ENCODE measurements at regions not wholly inside any gene's neighbourhood (a gene's known extent, or its start where the extent isn't known, plus 50 kb on each side); places are given as distances from the start of the nearest gene placed in this dataset.

GRCh38 chr7:94276795-94277194 is 117.9 kb upstream of the COL1A2 start:
- H3K27me3 ChIP-seq (ENCODE audit: control insufficient read depth, insufficient read depth, low read length) = 0 out of 2 replicates have a peak, but pooled peaks cover 2% of the 10 kb centered on the region
- no peak overlapping the region for H2BK20ac ChIP-seq (ENCODE audit: low read depth, low read length)
- H3K4me1 ChIP-seq (ENCODE audit: control insufficient read depth, insufficient read depth, low read length) = no peaks in the 10 kb centered on the region; the same call in 1 of the 2 replicates
- TF ChIP-seq MAFK (IDR thresholded peaks at IDR 0.05; ENCODE audit: low read depth, low read length) (no peak), SMC3 (IDR thresholded peaks at IDR 0.05; ENCODE audit: low read depth, low read length) (peak; percentile 53), RAD21 (IDR thresholded peaks at IDR 0.05; ENCODE audit: low read length) (peak; percentile 63)
- TF ChIP-seq, protein P1, sequence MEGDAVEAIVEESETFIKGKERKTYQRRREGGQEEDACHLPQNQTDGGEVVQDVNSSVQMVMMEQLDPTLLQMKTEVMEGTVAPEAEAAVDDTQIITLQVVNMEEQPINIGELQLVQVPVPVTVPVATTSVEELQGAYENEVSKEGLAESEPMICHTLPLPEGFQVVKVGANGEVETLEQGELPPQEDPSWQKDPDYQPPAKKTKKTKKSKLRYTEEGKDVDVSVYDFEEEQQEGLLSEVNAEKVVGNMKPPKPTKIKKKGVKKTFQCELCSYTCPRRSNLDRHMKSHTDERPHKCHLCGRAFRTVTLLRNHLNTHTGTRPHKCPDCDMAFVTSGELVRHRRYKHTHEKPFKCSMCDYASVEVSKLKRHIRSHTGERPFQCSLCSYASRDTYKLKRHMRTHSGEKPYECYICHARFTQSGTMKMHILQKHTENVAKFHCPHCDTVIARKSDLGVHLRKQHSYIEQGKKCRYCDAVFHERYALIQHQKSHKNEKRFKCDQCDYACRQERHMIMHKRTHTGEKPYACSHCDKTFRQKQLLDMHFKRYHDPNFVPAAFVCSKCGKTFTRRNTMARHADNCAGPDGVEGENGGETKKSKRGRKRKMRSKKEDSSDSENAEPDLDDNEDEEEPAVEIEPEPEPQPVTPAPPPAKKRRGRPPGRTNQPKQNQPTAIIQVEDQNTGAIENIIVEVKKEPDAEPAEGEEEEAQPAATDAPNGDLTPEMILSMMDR (conservative IDR thresholded peaks at IDR 0.05; ENCODE audit: low read depth, low read length) = peak; percentile 55
- no peaks in the 10 kb centered on the region for H4K20me1 ChIP-seq (ENCODE audit: insufficient read depth, low read length)
- H4K8ac ChIP-seq (ENCODE audit: low read depth in 2 of 2, low read length in 2 of 2) = no peak overlapping the region
- ATAC-seq (ENCODE audit: low read depth) (peak; percentile 87), DNase-seq (peak; percentile 59)
- ChIA-PET CTCF (no interaction called here), POLR2A (ENCODE audit: unreplicated experiment) (interaction anchor here (0.6 kb wide), 1 partner anchor 813 kb away, joined by 5 read pairs; no protein-coding TSS in a partner anchor)
- no peak overlapping the region for H3K27ac ChIP-seq (ENCODE audit: insufficient read depth, low read length)
- H3K4me3 ChIP-seq (ENCODE audit: insufficient read depth, low read depth, low read length) = no peak overlapping the region
- H2AK9ac ChIP-seq (replicated peaks; ENCODE audit: low read depth, low read length, poor library complexity) = no peak overlapping the region
- in situ Hi-C loops (cut with MboI; ENCODE audit: low sequenced_read_pairs) = loop anchor here (25.0 kb wide), 1 partner anchor 1211 kb away; the partner anchor contains the start of gene ASB4
- H2BK5ac ChIP-seq (ENCODE audit: low read depth, low read length, poor library complexity, severe bottlenecking) = no peak overlapping the region
- H4K91ac ChIP-seq (ENCODE audit: insufficient read depth, low read depth, low read length) = no peak overlapping the region
- no peak overlapping the region for H3K4me2 ChIP-seq (ENCODE audit: low read depth, low read length)
- no peak overlapping the region for H3K56ac ChIP-seq (ENCODE audit: extremely low read depth, insufficient read depth, low read length)
- no peaks in the 10 kb centered on the region; the same call in 1 of the 2 replicates for H3K9me1 ChIP-seq (ENCODE audit: insufficient read depth, low read length)
- H3K9ac ChIP-seq (ENCODE audit: low read depth, low read length) = no peak overlapping the region
- no CpG with 5 or more reads among the region's 1 CpG for WGBS, 2 experiments (ENCODE audit: extremely low coverage in 2 of 2, insufficient read length in 1 of 2)
- H3K36me3 ChIP-seq (ENCODE audit: control insufficient read depth, insufficient read depth, low read length) = no peaks in the 10 kb centered on the region
- no peak overlapping the region for H3K18ac ChIP-seq (ENCODE audit: low read depth, low read length)
- dilution Hi-C loops (cut with HindIII; ENCODE audit: low sequenced_read_pairs, unreplicated experiment) = no loop called here
- no peak overlapping the region for H2BK120ac ChIP-seq (ENCODE audit: low read depth, low read length)
- H3K23ac ChIP-seq (ENCODE audit: low read depth, low read length) = no peak overlapping the region
- H3K79me1 ChIP-seq (ENCODE audit: low read depth in 1 of 2, low read length in 2 of 2) = no peaks in the 10 kb centered on the region
- no peak overlapping the region for H3K14ac ChIP-seq (replicated peaks; ENCODE audit: low read depth, low read length)
- no peak overlapping the region for H4K5ac ChIP-seq (ENCODE audit: low read depth, low read length)
- H3K9me3 ChIP-seq (ENCODE audit: control insufficient read depth, insufficient read depth, low read length) = no peaks in the 10 kb centered on the region
- no peak overlapping the region for H3K4ac ChIP-seq (ENCODE audit: low read depth, low read length)
- H2AK5ac ChIP-seq (ENCODE audit: low read depth, low read length) = no peak overlapping the region
- intact Hi-C loops (cut with micrococcal nuclease) = loop anchor here (1.0 to 5.0 kb wide), 5 partner anchors 189 to 561 kb away; no protein-coding TSS in a partner anchor
- H2AFZ ChIP-seq (replicated peaks; ENCODE audit: low read length, poor library complexity) = no peak overlapping the region
- H2BK15ac ChIP-seq (ENCODE audit: low read depth, low read length) = no peak overlapping the region
- no TSS peak for BruUV-seq (replicated peaks)

Measured in IMR-90 (cell line).